Stimulated activated CD4-positive, alpha-beta T cell treated with anti-CD3 and anti-CD28 coated beads, Interleukin-15, amount 100 ng/mL, for 24 hours (primary cell): ENCODE measurements at regions not wholly inside any gene's neighbourhood (a gene's known extent, or its start where the extent isn't known, plus 50 kb on each side); places are given as distances from the start of the nearest gene placed in this dataset.
"Not testable (repeated sequence)": the region's sequence is repeated elsewhere in the genome, so short reads cannot be mapped to it uniquely, and the experiment has no call there.

ENCODE experiments used
- DNase-seq: peaks from one replicate; pipeline ENCODE4 v3.0.0-alpha.2; 2020

DNA sequence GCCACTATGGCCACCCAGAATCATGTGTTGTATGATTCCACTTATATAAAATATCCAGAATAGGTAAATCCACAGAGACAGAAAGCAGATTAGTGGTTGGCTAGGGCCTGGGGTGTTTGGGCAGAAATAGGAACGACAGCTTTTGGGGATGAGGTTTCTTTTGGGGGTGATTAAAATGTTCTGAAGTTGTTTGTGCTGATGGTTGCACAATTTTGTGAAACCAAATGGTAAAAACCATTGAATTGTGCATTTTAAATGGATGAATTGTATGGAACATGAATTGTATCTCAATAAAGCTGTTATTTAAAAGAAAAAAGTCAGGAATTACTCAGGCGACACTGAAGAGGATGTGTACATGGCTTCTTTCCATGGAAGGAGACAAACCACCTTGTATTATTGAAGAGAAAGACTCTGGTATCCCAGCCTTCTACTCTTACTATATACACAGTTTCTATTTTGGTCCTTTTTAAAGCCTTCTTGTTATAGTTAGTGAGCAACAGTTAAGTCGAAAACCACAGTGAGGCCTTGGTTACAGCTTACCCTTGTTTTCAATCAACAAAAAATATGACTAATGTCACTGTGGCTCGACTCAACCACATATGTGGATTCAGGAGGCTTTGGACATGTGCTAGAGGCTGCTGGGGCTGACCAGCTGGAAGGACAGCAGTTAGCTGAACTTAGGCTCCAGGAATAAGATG, 57.1 kb upstream of the KMT2E start:
- peak; percentile 24 for DNase-seq

DNA sequence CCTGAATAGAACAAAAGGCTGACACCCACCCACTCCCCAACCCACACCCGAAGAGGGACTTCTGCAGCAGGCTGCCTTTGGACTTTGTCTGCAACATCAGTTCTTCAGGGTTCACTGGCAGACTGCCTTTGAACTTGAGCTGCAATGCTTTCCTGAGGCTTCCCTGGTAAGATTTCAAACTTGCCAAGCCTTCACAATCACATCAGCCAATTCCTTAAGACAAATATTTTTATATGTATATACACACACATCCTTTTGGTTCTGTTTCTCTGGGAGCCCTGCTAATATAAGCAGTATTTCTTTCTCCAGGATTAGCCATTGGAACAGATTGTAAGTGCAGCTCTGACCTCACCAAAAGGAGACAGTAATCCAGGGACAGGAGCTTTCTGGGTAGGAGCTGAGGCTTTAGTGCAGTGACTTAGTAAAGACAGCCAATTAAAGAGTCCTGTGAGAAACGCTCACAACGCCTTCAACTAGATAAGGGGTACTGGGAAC, 55.6 kb upstream of the KMT2E start:
- no peak for DNase-seq

DNA sequence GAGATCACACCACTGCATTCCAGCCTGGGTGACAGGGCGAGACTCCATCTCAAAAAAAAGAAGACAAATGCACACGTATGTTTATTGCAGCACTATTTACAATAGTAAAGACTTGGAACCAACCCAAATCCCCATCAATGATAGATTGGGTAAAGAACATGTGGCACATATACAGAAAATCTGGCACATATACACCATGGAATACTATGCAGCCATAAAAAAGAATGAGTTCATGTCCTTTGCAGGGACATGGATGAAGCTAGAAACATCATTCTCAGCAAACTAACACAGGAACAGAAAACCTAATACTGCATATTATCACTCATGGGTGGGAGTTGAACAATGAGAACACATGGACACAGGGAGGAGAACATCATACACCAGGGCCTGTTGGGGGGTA, 54.5 kb upstream of the KMT2E start:
- DNase-seq, result not testable (repeated sequence)

GRCh38 chr7:104960741-104961448, 53.1 kb upstream of the KMT2E start:
- no peak for DNase-seq

DNA sequence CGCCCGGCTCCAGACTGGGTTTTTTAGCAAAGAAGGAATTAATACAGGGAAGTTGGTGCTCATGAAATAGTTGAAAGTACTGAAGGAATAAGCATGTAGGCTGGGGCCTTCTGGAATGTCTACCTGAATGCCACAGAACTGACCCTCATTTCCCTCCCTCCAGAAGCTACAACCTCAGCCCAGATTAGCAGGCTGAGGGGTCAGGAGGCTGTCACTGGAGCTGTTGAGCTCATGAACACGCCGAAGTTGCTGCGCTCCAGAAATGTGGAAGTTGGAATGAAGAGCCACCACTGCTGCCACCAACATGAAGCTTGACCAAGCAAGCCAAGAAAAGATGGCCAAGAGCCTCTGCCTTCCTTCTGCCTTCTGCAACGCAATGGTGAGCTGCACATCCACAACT, 52.2 kb upstream of the KMT2E start:
- no peak for DNase-seq

DNA sequence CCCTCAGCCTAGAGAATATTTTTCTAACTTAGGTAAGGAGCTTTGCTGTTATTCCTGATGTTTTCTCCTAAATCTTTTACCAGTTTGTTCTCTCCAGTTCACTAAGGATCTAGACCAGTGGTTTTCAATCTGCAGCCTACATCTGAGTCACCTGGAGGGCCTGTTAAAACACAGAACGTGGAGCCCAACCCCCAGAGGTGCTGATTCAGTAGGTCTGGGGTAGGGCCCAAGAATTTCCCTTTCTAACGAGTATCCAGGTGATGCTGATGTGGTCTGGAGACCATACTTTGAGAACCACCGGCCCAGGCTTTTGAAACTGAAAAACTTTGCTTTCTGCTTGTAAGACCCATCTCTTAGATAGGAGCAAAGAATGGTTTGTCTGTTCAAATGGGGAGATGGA, 51.2 kb upstream of the KMT2E start:
- no peak for DNase-seq

DNA sequence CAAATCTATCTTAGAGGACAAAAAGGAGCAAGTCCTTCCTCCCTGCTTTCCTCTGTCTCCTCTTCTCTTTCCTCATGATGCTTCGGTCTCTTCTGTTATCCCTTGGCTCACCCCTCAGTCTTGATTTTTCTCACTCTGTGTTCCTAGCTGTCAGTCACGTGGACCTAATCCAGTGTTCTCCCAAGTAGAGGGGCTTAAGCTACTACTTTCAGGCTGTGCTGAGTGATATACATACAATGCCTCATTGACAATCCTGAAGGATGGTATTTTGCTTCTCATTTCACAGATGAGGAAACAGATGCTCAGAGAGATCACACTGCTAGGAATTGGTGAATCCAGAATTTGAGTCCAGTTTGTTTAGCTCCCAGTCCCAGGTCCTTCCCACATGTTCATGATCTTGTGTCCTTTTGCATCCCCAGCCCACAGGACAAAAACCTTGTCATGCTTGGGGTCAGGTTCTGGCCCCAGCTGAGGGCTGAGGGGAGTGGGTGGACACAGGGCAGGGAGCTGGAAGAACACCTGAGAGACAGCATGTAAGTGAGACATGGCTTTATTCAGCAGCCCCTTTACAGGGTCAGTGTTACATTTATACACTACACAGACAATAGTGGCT, 50.5 kb upstream of the KMT2E start:
- DNase-seq, result no peak

DNA sequence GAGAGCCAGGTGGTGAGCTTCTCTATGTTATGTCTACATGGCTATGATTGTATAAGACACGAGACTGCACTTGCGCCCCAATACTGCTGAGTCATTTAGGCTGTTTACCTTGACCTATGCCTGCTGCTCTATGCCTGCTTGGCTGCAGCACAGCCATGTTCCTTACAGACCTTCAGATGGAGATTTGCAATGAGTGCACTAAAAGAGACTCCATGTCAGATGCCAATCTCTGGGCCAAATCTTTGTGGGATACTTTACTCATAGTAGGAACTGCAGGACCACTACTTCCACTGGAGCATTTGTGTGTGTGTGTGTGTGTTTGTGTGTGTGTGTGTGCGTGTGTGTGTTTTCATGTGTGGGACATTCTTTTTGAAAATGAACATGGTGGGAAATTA, 50.0 kb upstream of the KMT2E start:
- no peak for DNase-seq
